ENCODE measurements at regions not wholly inside any gene's neighbourhood (a gene's known extent, or its start where the extent isn't known, plus 50 kb on each side); places are given as distances from the start of the nearest gene placed in this dataset.
"Not testable (repeated sequence)": the region's sequence is repeated elsewhere in the genome, so short reads cannot be mapped to it uniquely, and the experiment has no call there.

DNA sequence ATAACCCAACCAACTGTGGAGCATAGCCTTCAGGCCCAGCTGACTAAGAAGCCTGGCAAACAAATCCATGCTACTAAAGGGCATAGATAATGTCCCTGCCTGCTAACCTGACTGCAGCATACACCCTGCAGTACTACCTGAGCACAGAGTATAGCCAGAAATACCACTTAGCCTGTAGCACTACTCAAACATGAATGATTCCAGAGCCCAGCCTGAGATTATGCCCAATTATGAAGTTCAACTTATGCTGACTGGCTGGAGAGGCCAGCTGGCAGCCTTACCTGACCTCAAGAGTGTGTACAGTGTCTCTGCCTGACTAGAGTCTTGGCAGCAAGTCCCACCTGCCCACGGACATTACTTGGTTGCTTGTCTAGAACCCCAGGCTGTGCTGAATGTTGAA, 1265.3 kb downstream of the CDH11 start:
- no peak for DNase-seq (ENCODE audit: extremely low spot score, insufficient read length, low read depth)
- FAIRE-seq = no peak

DNA sequence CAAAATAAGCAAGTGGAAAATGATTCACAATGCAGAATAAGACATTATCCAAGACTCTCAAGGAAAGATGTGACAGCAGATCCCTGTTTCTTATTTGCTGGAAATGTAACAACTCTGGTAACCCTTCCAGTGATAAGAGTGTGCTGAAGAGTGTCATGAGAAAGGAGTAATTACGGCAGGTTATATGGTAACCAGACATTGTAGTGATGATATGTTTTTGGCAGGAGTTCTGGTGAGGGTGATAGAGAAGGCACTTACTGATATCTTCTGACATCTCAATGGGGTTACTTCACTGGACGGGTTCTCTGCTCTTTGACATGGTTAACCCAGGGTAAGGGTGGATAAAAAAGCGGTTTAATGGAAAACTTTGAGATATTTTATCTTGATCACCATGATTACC, 1270.9 kb downstream of the CDH11 start:
- FAIRE-seq = no peak

GRCh38 chr16:63841271-63841670, 1280.6 kb downstream of the CDH11 start:
- DNase-seq (ENCODE audit: extremely low spot score, insufficient read length, low read depth) = no peak
- no peak for FAIRE-seq

More for the DNA sequence above, 1270.9 kb downstream of the CDH11 start:
- DNase-seq (ENCODE audit: extremely low spot score, insufficient read length, low read depth) = no peak

- FAIRE-seq (no peak), DNase-seq (ENCODE audit: extremely low spot score, insufficient read length, low read depth) (no peak)
These were observed 1291.8 kb downstream of the CDH11 start for GRCh38 chr16:63830061-63830460.

- FAIRE-seq (no peak), DNase-seq (ENCODE audit: extremely low spot score, insufficient read length, low read depth) (no peak)
These were observed 1299.0 kb downstream of the CDH11 start for GRCh38 chr16:63822818-63823217.

DNA sequence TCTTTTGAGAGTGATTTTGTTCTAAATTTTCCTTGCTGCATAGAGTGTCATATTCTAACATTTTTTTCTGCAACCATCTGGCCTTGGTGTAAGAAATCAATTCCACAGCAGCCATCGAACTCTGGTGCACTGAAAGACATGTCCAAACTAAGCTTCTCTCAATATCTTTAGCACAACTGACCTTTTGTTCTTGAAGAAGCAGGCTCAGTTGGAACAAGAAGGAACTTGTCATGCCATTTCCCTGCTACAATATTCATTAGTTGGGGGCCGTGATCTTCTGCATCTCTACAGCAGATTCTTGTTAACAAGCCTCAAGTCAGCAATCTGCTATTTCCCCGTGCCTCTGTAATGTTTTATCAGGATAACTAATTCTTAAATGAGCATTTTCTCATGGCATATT, 1305.6 kb downstream of the CDH11 start:
- FAIRE-seq (no peak), DNase-seq (ENCODE audit: extremely low spot score, insufficient read length, low read depth) (no peak)

GRCh38 chr16:63813862-63814261, 1308.0 kb downstream of the CDH11 start:
- FAIRE-seq = no peak
- no peak for DNase-seq (ENCODE audit: extremely low spot score, insufficient read length, low read depth)

- FAIRE-seq (no peak), DNase-seq (ENCODE audit: extremely low spot score, insufficient read length, low read depth) (no peak)
These were observed 1313.1 kb downstream of the CDH11 start for GRCh38 chr16:63808730-63809129.

DNA sequence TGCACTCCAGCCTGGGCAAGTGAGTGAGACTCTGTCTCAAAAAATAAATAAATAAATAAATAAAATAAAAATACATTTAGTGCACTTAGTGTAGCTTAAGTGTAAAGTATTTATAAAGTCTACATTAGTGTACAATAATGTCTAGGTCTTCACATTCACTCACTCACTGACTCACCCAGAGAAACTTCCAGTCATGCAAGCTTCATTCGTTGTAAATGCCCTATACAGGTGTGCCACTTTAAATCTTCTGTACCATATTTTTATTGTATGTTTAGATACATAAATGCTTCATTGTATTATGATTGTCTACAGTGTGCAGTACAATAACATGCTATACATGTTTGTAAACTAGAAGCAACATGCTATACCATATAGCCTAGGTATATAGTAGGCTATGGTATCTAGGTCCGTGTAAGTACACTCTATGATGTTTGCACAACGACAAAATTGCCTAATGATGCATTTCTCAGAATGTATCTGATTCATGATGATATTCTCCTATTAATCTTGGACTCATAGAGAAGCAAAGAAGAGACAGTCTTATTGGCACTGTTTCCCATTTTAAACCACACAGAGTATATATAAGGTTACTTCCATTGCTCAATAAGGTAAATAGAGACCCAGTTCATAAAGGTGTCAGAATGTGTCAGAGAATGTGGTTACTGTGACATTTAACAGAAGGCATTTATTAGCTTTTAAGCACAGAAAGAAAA, 1314.9 kb downstream of the CDH11 start:
- no peak for DNase-seq (ENCODE audit: extremely low spot score, insufficient read length, low read depth)
- no peak for FAIRE-seq

DNA sequence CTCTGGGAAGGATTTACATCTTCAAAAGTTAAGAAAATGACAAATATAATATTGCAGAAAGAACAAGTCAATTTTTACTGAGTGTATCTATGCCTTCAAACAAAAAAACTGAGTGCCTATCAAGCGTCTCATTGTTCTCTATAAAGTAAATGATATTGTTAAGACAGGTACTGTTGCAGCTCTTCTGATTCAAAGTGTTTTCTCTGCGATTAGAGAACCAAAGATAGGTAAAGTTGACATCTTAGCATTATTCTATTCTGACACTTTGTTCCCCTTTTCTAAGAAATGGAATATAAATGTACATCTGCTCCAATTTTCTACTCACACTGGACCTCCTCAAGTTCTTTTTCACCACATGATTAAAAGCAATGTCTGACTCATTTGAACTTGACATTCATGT, 1317.7 kb downstream of the CDH11 start:
- DNase-seq (ENCODE audit: extremely low spot score, insufficient read length, low read depth) = no peak
- no peak for FAIRE-seq

DNA sequence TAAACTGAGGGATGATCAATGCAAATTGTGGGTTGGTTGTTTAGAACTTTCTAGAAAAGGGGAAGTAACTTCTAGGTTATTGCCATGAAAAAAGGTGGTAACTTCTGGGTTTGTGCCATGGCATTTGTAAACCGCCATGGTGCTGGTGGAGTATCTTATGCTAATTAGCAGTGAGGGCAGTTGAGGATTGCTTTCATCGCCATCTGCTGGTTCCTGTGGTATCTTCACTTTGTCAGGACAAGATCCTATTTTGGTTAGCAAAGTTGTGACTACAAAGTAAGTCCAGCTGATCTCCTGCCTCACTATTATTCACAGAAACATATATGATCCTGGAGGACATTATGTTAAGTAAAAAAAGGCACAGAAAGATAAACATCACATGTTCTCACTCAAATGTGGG, 1332.3 kb downstream of the CDH11 start:
- FAIRE-seq = no peak
- no peak for DNase-seq (ENCODE audit: extremely low spot score, insufficient read length, low read depth)

GRCh38 chr16:63787014-63787413, 1334.8 kb downstream of the CDH11 start:
- no peak for DNase-seq (ENCODE audit: extremely low spot score, insufficient read length, low read depth)

DNA sequence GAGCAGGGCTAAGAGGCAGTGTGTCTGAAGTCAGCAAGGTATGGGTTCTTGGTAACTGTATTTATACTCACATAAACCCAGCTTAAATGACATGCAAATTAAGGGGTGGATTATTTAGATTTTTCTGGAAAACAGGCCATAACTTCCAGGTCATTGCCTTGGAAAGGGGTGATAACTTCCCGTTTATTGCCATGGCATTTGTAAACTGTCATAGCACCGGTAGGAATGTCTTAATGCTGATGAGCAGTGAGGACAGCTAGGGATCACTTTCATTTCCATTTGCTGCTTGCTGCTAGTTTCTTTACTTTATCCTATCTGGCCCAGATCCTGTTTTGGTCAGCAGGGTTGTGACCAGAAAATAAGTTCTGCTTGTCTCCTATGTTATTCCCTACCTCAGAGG, 1336.7 kb downstream of the CDH11 start:
- DNase-seq (ENCODE audit: extremely low spot score, insufficient read length, low read depth) = no peak
- no peak for FAIRE-seq

More at GRCh38 chr16:63787014-63787413, 1334.8 kb downstream of the CDH11 start:
- FAIRE-seq = no peak

DNA sequence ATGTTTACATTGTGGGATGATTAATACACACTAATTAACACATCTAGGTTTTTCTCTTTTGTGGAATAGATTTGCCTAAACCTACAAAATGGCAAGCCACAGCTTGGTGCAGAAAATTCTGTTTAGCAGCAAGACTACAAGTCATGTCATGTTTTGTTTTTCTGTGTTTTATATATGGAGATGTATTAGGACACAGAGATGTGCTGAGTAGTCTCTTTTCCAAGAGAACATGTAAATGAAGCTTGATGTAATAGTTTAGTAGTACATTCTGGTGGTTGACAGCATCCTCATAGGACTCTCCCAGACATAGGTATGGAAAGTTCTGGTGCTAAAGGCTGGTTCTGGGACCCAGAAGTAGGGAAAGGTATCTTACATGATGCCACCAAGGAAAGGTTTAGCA, 1345.4 kb downstream of the CDH11 start:
- FAIRE-seq = no peak

DNA sequence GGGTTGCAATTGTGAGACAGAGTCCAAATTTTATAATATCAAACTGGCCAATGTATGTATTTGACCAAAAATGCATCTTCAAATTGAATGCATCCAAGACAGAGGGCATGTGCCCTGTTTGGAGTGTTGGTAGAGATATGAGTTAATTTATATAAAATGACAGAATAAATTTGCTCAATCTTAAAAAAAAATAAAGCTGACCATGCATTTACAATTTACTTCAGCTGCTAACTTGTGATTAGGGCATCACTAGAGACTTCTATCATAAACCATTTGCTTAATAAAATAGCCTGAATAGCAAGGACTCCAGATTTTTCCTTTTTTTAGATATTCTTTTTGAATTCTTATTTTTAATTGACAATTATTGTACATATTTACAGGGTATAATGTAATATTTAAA, 1345.8 kb downstream of the CDH11 start:
- FAIRE-seq (no peak), DNase-seq (ENCODE audit: extremely low spot score, insufficient read length, low read depth) (no peak)

More for the DNA sequence above, 1345.4 kb downstream of the CDH11 start:
- no peak for DNase-seq (ENCODE audit: extremely low spot score, insufficient read length, low read depth)

DNA sequence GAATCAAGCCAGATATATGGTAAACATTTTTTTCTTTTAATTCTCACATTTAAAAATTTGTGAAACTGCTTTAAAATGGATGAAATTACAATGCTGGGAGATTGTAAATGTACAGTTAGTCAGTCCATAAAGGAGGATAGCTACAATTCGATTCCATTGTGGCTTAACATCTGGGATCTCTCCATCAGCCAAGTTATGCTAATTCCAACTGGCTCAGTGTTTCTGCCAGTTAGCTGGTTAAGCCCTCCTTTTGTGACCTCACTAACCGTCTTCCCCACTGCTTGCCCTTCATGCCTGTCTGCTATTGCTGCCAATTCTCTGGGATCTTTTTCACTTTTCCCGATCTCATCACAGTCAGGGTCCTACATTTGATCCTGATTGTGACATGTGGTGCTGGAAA, 1347.6 kb downstream of the CDH11 start:
- FAIRE-seq = no peak

DNA sequence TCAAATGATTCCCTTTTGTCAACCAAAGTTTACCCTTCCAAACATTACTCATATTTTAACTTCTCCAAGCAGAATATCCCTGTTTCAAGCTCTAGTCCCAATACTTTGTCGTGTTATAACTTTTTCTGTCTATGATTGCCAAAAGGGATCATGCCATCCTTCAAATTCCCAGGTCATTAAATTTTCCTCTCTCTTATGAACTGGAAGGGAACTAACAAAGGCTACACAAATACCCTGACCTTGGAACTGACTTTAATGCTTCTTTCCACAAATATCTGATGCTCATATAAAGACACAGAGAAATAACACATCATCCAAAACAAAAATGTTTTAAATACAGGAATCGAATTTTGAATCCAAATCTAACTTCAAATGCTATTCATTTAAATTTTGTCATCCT, 1352.7 kb downstream of the CDH11 start:
- DNase-seq (ENCODE audit: extremely low spot score, insufficient read length, low read depth) = no peak
- no peak for FAIRE-seq

More for the DNA sequence above, 1347.6 kb downstream of the CDH11 start:
- DNase-seq (ENCODE audit: extremely low spot score, insufficient read length, low read depth) = no peak

DNA sequence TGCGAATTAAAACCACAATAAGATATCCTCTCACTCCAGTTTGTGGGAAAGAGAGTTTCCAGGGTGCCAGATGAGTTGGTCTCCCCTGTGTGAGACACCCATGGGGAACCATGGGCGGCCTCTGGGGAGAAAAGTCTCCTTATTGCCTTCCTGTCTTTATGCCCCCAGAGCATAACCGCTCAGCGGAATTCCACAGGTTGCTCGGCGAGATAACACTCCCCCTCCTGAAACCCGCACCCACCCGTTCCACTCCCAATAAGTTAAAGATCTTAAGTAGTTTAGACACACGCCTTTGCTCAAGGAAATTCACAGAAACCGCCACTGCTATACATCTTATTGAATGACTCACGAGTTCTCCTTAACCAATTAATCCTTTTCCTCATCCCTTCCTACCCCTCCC, 1361.6 kb downstream of the CDH11 start:
- DNase-seq (ENCODE audit: extremely low spot score, insufficient read length, low read depth); FAIRE-seq: not testable (repeated sequence)

- no peak for DNase-seq (ENCODE audit: extremely low spot score, insufficient read length, low read depth)
- no peak for FAIRE-seq
These were observed 1369.5 kb downstream of the CDH11 start for GRCh38 chr16:63752347-63752746.

- FAIRE-seq (no peak), DNase-seq (ENCODE audit: extremely low spot score, insufficient read length, low read depth) (no peak)
These were observed 1372.6 kb downstream of the CDH11 start for GRCh38 chr16:63749276-63749675.

DNA sequence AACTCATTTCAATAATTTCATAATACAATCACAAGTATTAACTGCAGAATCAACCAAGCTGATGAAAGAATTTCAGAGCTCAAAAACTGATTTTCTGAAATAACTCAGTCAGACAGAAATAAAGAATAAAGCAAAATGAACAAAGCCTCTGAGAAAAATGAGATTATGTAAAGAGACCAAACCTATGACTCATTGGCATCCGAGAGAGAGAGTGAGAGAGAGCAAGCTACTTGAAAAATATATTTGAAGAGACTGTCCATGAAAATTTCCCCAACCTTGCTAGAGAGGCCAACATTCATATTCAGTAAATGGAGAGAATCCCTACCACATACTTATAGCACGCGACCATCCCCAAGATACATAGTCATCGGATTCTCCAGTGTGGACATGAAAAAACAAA, 1376.4 kb downstream of the CDH11 start:
- DNase-seq (ENCODE audit: extremely low spot score, insufficient read length, low read depth) (no peak), FAIRE-seq (no peak)
